Non-pigmented ciliary epithelial cell (primary cell): ENCODE measurements at regions not wholly inside any gene's neighbourhood (a gene's known extent, or its start where the extent isn't known, plus 50 kb on each side); places are given as distances from the start of the nearest gene placed in this dataset.
A peak's percentile ranks its signal among the peaks of the same experiment; 100 is the strongest.

Source experiments
- DNase-seq: peaks from one replicate; pipeline ENCODE4 v3.0.0-alpha.2; 2010; ENCODE audit warnings: low read depth

- no peak for DNase-seq
Observed at GRCh38 chr2:18889565-18890332, 300.4 kb upstream of the NT5C1B start.

DNA sequence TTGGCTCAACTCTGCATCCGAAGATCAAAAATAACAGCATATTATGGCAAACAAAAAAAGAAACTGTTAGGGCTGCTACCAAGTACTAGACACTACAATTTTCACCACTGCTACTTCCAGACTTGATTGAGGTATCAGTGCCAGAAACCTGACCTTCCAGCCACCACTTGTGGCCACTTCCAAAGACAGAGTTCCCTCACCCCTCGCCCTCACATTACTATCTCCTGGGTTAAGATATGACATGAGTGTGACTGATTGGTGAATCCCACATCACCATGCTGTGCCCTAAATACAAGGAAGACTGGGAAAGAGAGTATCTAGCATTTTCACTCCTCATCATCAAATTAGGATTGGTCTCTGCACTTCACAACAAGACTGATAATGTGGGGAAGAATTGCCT, 296.1 kb upstream of the NT5C1B start:
- DNase-seq = no peak

DNA sequence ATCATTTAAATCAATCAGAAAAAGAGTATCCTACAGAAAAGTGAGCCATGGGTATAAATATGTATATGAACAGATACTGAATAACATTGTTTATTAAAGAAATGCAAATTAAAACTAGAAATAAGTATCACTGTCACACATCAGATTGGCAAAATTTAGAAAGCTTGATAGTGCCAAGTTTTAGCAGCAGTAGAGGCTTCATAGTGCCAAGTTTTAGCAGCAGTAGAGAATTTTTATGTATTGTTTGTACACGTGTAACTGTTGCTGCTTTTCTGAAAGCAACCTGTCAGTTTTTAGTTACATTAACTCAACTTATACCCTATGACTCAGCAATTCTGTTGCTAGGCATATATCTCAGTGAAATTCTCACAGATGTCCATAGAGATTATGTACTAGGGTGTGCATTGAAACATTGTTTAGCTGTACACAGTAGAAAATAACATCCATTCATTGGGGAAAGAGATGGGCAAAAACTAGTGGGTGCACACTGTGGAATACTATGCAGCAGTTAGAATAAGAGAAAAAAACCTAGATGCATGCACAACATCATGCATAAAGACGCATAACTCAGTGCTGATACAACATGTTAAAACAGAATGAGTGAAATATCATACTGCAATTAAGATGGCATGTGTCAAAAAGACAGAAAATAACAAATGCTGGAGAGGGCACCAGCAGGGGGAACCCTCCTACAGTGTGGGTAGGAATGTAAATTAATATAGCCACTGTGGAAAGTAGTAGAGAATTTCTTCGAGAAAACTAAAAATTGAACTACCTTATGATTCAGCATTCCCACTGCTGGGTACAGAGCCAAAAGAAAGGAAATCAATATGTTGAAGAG, 294.5 kb upstream of the NT5C1B start:
- DNase-seq = no peak

DNA sequence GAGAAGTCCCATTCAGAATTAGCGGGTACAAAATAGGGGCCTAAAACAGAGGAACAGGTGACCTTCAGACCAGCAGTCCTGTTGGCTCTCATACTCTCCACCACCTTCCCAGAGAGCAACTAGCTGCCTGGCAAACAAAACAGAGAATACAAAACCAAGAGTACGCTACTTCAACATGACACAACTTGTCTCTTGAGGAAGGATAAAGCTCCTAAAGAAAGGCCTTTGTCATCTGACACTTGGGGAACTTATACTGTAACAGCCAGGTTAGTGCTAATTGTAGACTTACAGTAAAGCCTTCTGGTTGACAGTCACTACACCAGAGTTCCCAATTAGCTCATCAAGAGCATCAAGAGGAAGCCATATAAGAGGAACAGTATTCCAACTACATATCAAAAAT, 282.1 kb upstream of the NT5C1B start:
- DNase-seq = no peak

GRCh38 chr2:18870307-18870706, 280.9 kb upstream of the NT5C1B start:
- DNase-seq = no peak

DNA sequence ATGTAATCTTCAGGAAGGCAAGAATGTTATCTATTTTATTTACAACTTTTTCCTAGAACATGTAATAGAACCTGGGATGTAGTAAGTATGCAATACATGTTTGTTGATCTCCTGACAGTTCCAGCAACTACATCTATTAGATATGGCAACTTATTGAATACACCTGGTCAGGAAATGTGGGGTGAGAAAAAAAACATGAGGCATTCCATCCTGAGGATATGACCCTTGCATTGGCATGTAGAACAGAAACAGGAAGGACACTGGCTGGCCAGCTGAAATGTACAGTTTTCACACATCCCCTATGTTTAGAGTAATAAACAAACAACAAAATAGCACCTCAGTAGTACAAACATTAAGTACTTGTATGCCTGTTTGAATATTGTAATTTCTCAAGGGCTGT, 272.6 kb upstream of the NT5C1B start:
- DNase-seq = no peak

- DNase-seq = no peak
Observed at GRCh38 chr2:18860179-18860578, 270.8 kb upstream of the NT5C1B start.

DNA sequence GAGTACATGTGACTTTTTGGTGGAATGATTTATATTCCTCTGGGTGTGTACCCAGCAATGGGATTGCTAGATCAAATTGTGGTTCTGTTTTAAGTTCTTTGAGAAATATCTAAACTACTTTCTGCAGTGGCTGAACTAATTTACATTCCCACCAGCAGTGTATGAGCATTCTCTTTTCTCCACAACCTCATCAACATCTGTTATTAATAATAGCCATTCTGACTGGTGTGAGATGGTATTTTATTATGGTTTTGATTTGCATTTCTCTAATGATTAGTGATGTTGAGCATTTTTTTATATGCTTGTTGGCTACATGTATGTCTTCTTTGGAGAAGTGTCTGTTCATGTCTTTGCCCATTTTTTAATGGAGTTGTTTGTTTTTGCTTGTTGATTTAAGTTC, 267.4 kb upstream of the NT5C1B start:
- no peak for DNase-seq

DNA sequence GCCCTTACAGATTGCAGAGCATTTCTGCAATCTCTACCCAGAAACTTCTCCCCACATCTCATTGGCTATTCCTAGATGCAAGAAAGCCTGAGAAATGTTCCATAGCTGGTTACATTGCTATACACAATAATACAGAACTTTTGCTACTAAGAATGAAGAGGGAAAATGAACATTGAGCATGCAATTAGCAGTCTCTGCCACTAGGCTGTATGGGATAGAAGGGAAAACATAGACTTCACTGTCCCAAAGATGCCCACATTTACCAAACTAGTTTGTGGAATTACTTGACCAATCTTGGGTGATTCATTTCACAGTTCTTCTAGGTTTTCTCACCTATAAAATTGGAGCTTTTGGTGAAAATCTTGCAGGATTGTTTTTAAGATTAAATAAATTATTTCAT, 265.7 kb upstream of the NT5C1B start:
- no peak for DNase-seq

- no peak for DNase-seq
Observed at GRCh38 chr2:18849841-18850578, 260.6 kb upstream of the NT5C1B start.

GRCh38 chr2:18848646-18849045, 259.3 kb upstream of the NT5C1B start:
- DNase-seq = no peak

DNA sequence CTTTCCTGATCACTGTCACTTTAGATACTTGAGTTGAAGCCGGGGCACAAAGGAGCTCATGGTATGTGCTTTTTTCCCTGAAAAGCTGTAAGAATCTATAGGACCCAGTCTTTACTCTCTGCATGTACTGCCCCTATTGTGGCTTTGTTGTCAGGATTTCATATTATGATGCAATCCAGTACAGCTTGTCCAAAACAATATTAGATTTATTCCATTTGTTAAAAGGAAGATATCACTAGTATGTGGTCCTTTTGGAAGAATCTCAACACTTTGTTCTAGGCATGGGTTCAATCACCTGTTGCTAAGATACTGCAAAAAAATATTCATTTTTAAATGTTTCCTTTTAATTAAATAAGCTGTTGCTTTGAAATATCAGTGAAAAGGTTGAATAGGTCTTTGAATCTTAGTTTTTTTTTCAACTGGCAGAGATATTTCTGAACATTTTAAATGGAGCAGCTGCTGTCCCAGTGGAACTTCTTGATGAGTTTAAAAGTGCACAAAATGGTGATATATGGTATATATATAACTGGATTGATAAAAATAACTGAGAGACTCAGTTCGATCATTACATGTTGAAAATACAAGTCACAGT, 256.6 kb upstream of the NT5C1B start:
- DNase-seq = no peak

- no peak for DNase-seq
Observed at GRCh38 chr2:18842836-18843235, 253.5 kb upstream of the NT5C1B start.

GRCh38 chr2:18841248-18842150, 252.1 kb upstream of the NT5C1B start:
- no peak for DNase-seq

DNA sequence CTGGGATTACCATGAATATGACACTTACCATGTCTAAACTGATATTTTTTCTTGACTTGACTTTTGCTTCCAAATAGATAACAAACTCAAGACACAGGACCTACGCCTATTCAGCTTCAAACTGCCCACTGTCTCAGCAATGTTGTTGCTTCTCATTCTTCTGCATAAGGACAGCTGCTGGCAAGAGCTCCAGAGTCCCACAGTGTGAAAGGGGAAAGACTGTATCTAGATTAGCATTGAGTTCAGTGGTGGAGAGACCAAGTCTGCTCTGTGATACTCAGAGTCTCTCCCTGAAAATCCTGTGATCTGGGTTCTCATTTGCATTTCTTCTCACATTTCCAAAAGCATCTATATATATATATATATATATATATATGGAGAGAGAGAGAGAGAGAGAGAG, 247.9 kb upstream of the NT5C1B start:
- DNase-seq = no peak

DNA sequence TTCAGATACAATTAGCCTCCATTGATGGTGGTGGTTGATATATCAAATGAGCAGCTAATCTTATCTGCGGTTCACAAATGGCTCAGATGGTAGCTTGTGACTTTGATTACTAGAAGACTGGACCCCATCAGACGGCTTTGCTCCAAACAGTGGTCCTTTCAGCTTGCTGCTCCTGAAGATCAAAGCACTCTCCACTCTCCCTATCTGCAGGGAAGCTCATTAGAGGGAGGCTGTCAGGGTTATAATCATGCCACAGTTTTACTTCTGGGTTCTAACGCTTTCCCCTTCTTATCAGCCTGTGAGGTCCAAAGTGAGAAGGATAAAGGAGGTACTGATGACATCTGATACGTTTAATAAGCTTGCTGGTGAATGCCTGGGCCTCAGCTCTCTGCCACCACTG, 247.1 kb upstream of the NT5C1B start:
- DNase-seq = no peak

DNA sequence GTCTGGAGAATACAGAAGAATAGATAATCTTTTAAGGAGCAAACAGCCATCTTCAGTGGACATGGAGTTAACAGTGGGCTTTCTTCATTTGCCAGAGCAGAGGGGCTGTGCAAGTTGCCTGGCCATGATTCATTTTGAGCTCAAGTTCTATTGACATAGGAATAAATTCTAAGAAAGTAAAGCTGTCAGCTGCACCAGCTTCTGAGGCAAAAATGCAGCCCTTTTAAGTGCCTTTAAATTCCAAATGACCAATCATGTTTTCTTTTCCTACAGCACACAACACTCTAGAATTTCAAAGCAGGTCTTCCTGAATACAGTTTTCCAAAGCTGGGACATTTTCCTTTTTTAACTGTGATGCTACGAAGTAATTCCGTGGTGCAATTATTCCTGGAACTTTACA, 246.4 kb upstream of the NT5C1B start:
- DNase-seq = no peak

GRCh38 chr2:18834341-18834740, 245.0 kb upstream of the NT5C1B start:
- DNase-seq = peak; percentile 47

GRCh38 chr2:18833941-18834340, 244.6 kb upstream of the NT5C1B start:
- DNase-seq = no peak

DNA sequence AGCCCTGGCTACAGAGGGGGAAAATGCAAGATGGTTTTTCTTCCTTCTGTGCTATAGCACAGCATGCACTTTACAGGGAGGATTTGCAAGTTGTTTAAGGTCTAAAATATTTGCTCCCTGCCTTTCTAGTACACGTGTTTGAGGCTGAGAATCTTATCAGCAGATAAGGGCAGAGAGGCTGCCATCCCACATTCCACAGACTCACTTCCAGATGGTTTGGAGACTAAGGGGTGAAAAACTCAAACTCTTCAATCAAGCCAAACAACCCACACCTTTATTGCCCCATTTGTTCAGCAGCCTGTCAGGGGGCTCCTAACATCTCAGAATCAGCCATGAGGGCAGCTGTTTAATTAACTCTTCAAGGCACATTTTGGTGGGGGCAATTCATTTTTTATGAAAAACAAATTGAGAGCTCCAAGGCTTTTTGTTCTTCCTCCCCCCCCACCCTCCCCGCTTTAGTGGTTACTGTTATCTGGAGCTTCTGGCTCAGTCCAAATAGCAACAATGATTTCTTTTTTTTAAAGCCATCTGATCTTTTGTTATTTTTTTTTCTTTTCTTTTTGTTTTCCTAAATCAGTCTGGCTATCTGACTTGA, 242.6 kb upstream of the NT5C1B start:
- DNase-seq = no peak

DNA sequence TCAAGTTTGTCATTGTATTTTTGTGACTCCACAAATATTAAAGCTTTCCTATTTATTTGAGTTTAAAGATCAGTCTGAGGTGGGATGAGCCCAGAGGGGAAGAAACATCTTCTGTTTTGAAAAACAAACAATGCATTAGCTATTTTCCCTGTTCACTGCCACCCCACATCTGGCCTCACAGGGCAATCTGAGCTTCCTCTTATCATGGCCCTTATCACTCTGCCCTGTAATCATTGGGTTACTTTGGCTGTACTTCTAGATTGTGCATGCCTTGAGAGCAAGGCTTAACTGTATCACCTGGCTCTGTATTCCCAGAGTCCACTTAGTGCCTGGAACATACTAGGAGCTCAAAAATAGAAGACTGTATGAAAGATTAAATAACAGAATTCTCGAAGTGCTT, 241.6 kb upstream of the NT5C1B start:
- DNase-seq = no peak
